ENCODE measurements at regions not wholly inside any gene's neighbourhood (a gene's known extent, or its start where the extent isn't known, plus 50 kb on each side); places are given as distances from the start of the nearest gene placed in this dataset.

- no peak overlapping the region for H2AK5ac ChIP-seq (ENCODE audit: insufficient read length, low read length)
- no peak overlapping the region for H3K27ac Mint-ChIP-seq
These were observed 182.4 kb upstream of the S1PR3 start for GRCh38 chr9:88808761-88809354.

More at GRCh38 chr9:88808761-88809354, 182.4 kb upstream of the S1PR3 start:
- Mint-ChIP-seq H3K36me3 (ENCODE audit: insufficient read depth in 1 of 3, low read depth in 3 of 3) (no peaks in the 10 kb centered on the region; a peak in 1 of 7 replicates), H3K4me3 (no peak overlapping the region), H3K27me3 (ENCODE audit: low read depth) (peaks cover 4% of the 10 kb centered on the region; the same call in 1 of the 2 replicates), H3K4me1 (peaks cover 0 to 10% of the 10 kb centered on the region in 2 experiments; a peak in 3 of 4 replicates), H3K9me3 (peaks cover 0 to 2% of the 10 kb centered on the region in 2 experiments; a peak in 1 of 5 replicates)
- H3K79me2 ChIP-seq (ENCODE audit: insufficient read depth, low read length) = no peaks in the 10 kb centered on the region
- no peaks in the 10 kb centered on the region for H3K4me1 ChIP-seq (ENCODE audit: insufficient read depth, low read length)
- no peak overlapping the region for H4K91ac ChIP-seq (ENCODE audit: insufficient read length, low read depth, low read length)
- H4K20me1 ChIP-seq (ENCODE audit: control insufficient read depth, insufficient read depth, insufficient read length) = no peaks in the 10 kb centered on the region
- no peak for TF ChIP-seq CTCF (conservative IDR thresholded peaks at IDR 0.05)
- no peak overlapping the region for H2AFZ ChIP-seq (ENCODE audit: low read length)
- H4K8ac ChIP-seq (replicated peaks; ENCODE audit: insufficient read length, low read depth, low read length) = no peak overlapping the region
- H3K23me2 ChIP-seq (ENCODE audit: insufficient read length, low read depth, low read length, poor library complexity, severe bottlenecking) = no peaks in the 10 kb centered on the region
- no peak overlapping the region for H2BK5ac ChIP-seq (ENCODE audit: insufficient read length, low read length)
- no peaks in the 10 kb centered on the region for H3K27me3 ChIP-seq (ENCODE audit: insufficient read depth, low read length)
- no peak overlapping the region for H3K4ac ChIP-seq (ENCODE audit: low read depth, low read length)
- H2BK12ac ChIP-seq (ENCODE audit: insufficient read length, low read depth, low read length) = no peak overlapping the region
- H3K79me1 ChIP-seq (ENCODE audit: insufficient read depth, low read depth, low read length, poor library complexity, severe bottlenecking) = no peaks in the 10 kb centered on the region
- WGBS (ENCODE audit: extremely low coverage, insufficient read length, low lambda C conversion rate) = no CpG with 5 or more reads among the region's 5 CpGs
- H3K56ac ChIP-seq (ENCODE audit: insufficient read length, low read depth, low read length) = no peak overlapping the region
- H3T11ph ChIP-seq (ENCODE audit: low read length) = no peak overlapping the region
- no peak overlapping the region for H2BK20ac ChIP-seq (ENCODE audit: low read depth, low read length, poor library complexity, severe bottlenecking)
- H4K5ac ChIP-seq (ENCODE audit: insufficient read length, low read depth, low read length) = no peak overlapping the region
- H3K9me3 ChIP-seq (ENCODE audit: control insufficient read depth, low read depth, low read length) = no peaks in the 10 kb centered on the region
- no peak overlapping the region for H3K18ac ChIP-seq (ENCODE audit: insufficient read length, low read depth, low read length)
- no peak overlapping the region for H2BK15ac ChIP-seq (ENCODE audit: low read depth, low read length)
- no peak overlapping the region for H2BK120ac ChIP-seq (ENCODE audit: low read depth, low read length, poor library complexity, severe bottlenecking)
- DNase-seq = no peak
- H3K4me2 ChIP-seq (ENCODE audit: insufficient read depth, insufficient read length, low read length) = no peak overlapping the region
- H3K9ac ChIP-seq (ENCODE audit: extremely low read depth, insufficient read length, low read length) = no peak overlapping the region
- no peak overlapping the region for H3K27ac ChIP-seq (ENCODE audit: insufficient read length, low read depth, low read length)
- H3K14ac ChIP-seq (ENCODE audit: insufficient read depth, low read length) = no peak overlapping the region
- no peak overlapping the region for H3K23ac ChIP-seq (ENCODE audit: insufficient read length, low read depth, low read length)

All from H9 (cell line).